Endodermal cell (in vitro differentiated cells): ENCODE measurements at regions not wholly inside any gene's neighbourhood (a gene's known extent, or its start where the extent isn't known, plus 50 kb on each side); places are given as distances from the start of the nearest gene placed in this dataset.

Source experiments
- DNase-seq: peaks from one replicate; pipeline ENCODE4 v3.0.0-alpha.2; 2017
- H3K27ac ChIP-seq: 2 replicates; pipeline ENCODE4 v1.5.1; 2013; ENCODE audit warnings: mild to moderate bottlenecking, low read depth, low read length, moderate library complexity
- H3K27me3 ChIP-seq: 2 replicates; pipeline ENCODE4 v1.6.1; 2013; ENCODE audit warnings: mild to moderate bottlenecking, low read length, moderate library complexity; ENCODE audit not compliant: insufficient read depth, control insufficient read depth, poor library complexity, severe bottlenecking
- H3K36me3 ChIP-seq: 2 replicates; pipeline ENCODE4 v1.7.0; 2013; ENCODE audit warnings: mild to moderate bottlenecking, low read length, moderate library complexity; ENCODE audit not compliant: control insufficient read depth, insufficient read depth
- H3K4me1 ChIP-seq: one replicate; pipeline ENCODE4 v1.7.0; 2013; ENCODE audit warnings: low read length; ENCODE audit not compliant: control insufficient read depth, insufficient read depth
- H3K4me3 ChIP-seq: 2 replicates; pipeline ENCODE4 v1.5.1; 2013; ENCODE audit warnings: mild to moderate bottlenecking, low read length, moderate library complexity
- H3K9ac ChIP-seq: 2 replicates; pipeline ENCODE4 v1.6.1; 2013; ENCODE audit warnings: mild to moderate bottlenecking, low read length, moderate library complexity; ENCODE audit not compliant: poor library complexity, severe bottlenecking; ENCODE audit errors: extremely low read depth
- H3K9me3 ChIP-seq: 2 replicates; pipeline ENCODE4 v1.6.1; 2013; ENCODE audit warnings: mild to moderate bottlenecking, low read length, moderate library complexity; ENCODE audit not compliant: control insufficient read depth
- H3K27ac Mint-ChIP-seq: 2 replicates; pipeline ENCODE4 v1.8.0; 2020; ENCODE audit warnings: mixed read lengths
- H3K27me3 Mint-ChIP-seq: 2 replicates; pipeline ENCODE4 v1.8.0; 2021; ENCODE audit warnings: mild to moderate bottlenecking, mixed read lengths; ENCODE audit not compliant: insufficient read depth
- H3K36me3 Mint-ChIP-seq: 2 replicates; pipeline ENCODE4 v1.8.0; 2020; ENCODE audit warnings: low read depth, mixed read lengths
- H3K4me1 Mint-ChIP-seq: 2 replicates; pipeline ENCODE4 v1.8.0; 2020; ENCODE audit warnings: mixed read lengths
- H3K4me3 Mint-ChIP-seq: 2 replicates; pipeline ENCODE4 v1.8.0; 2020; ENCODE audit warnings: mild to moderate bottlenecking, moderate library complexity, mixed read lengths
- H3K9me3 Mint-ChIP-seq: 2 replicates; pipeline ENCODE4 v1.8.0; 2020; ENCODE audit warnings: mild to moderate bottlenecking, mixed read lengths
- WGBS, 2 experiments: methylation state at CpG; one replicate each; pipeline versions ENCODE4 v1.1.5 to v1.1.7; 2013; ENCODE audit warnings: missing lambda C conversion rate in 2 of 2, mixed read lengths in 1 of 2; ENCODE audit not compliant: insufficient coverage in 1 of 2, insufficient read length in 1 of 2; 5-methylcytosine and 5-hydroxymethylcytosine counted together
- TF ChIP-seq, protein P1 (sequence below): fragments of 200-600 bp; sonication (generic); conservative IDR thresholded peaks from 2 replicates; pipeline ENCODE4 v1.5.0; 2021; ENCODE audit warnings: antibody characterized with exemption, mild to moderate bottlenecking

DNA sequence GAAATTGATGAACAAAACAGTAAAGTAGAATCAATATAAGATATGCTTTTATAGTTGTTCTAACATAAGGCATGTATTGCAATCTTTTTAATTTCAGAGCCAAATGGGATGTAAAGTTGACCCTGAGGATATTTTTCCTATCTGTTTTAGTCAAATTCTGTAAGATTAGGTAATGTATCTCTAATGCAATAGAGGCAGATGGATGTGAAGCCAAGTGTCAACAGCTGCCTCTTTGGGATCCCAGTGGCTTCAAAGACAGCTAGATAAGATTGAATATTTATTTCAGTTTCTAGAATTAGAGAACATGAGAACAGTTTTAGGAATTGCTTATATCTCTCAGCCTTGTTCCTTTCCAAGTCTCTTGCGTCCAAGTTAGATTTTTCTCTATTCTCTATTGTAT lies 208.3 kb downstream of the DNAJB9 start:
- no peak overlapping the region for H3K9ac ChIP-seq
- no peak overlapping the region for H3K27ac ChIP-seq
- H3K27me3 ChIP-seq = no peaks in the 10 kb centered on the region
- no peaks in the 10 kb centered on the region for H3K9me3 ChIP-seq
- H3K4me1 Mint-ChIP-seq = peaks cover 1% of the 10 kb centered on the region
- H3K36me3 ChIP-seq = no peaks in the 10 kb centered on the region
- no peaks in the 10 kb centered on the region for H3K9me3 Mint-ChIP-seq
- no peaks in the 10 kb centered on the region for H3K4me1 ChIP-seq
- no peak overlapping the region for H3K4me3 Mint-ChIP-seq
- no peak overlapping the region for H3K27ac Mint-ChIP-seq
- WGBS, 2 experiments = 78 to 92% methylated on average over 1 of the region's 1 CpG
- no peaks in the 10 kb centered on the region for H3K36me3 Mint-ChIP-seq
- H3K27me3 Mint-ChIP-seq = no peaks in the 10 kb centered on the region
- TF ChIP-seq, protein P1, sequence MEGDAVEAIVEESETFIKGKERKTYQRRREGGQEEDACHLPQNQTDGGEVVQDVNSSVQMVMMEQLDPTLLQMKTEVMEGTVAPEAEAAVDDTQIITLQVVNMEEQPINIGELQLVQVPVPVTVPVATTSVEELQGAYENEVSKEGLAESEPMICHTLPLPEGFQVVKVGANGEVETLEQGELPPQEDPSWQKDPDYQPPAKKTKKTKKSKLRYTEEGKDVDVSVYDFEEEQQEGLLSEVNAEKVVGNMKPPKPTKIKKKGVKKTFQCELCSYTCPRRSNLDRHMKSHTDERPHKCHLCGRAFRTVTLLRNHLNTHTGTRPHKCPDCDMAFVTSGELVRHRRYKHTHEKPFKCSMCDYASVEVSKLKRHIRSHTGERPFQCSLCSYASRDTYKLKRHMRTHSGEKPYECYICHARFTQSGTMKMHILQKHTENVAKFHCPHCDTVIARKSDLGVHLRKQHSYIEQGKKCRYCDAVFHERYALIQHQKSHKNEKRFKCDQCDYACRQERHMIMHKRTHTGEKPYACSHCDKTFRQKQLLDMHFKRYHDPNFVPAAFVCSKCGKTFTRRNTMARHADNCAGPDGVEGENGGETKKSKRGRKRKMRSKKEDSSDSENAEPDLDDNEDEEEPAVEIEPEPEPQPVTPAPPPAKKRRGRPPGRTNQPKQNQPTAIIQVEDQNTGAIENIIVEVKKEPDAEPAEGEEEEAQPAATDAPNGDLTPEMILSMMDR = no peak
- no peak overlapping the region for H3K4me3 ChIP-seq
- no peak for DNase-seq

DNA sequence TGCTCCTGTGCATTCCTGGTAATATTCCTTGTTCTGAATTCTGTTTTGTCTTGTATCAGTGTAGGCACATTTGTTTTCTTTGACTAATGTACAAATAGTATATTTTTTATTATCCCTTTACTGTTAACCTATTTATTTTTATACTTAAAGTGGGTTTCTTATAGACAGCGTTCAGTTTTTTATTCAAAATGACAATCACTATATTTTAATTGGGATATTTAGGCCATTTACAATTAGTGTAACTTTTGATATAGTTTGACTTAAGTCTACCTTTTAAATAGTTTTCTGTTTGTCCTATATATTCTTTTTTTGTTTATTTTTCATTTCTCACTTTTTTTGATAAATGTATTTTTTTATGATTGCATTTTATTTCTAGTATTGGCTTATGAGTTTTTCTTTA lies 219.8 kb downstream of the DNAJB9 start:
- H3K4me1 Mint-ChIP-seq = peaks cover 3% of the 10 kb centered on the region
- no peak overlapping the region for H3K4me3 Mint-ChIP-seq
- no peaks in the 10 kb centered on the region for H3K36me3 Mint-ChIP-seq
- H3K9me3 ChIP-seq = peaks cover 26% of the 10 kb centered on the region
- no CpG with 5 or more reads among the region's 1 CpG for WGBS, 2 experiments
- no peak overlapping the region for H3K27ac ChIP-seq
- no peak for DNase-seq
- no peak overlapping the region for H3K9ac ChIP-seq
- H3K27me3 ChIP-seq = peaks cover 1% of the 10 kb centered on the region
- H3K4me1 ChIP-seq = peaks cover 5% of the 10 kb centered on the region
- H3K4me3 ChIP-seq = no peak overlapping the region
- H3K9me3 Mint-ChIP-seq = peaks cover 30% of the 10 kb centered on the region
- no peak overlapping the region for H3K27ac Mint-ChIP-seq
- TF ChIP-seq, protein P1 = no peak
- no peaks in the 10 kb centered on the region for H3K27me3 Mint-ChIP-seq
- H3K36me3 ChIP-seq = no peaks in the 10 kb centered on the region

DNA sequence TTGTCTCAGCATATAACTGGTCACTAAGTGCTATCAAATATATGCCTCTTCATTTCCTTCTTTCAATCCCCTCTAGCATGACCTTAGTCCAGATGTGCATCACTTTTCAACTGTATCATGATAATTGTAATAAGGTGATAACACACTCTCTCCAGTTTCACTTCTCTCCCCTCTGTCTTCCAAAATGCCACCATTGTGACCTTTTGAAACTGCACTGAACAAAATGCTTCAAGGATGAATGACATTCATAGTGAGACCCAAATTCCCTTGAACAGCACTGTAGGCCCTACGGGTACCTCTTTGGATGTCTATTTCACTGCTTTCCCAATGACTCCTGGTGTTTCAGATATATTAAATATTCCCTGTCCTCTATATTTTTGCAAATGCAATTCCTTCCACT lies 224.8 kb downstream of the DNAJB9 start:
- no peak overlapping the region for H3K27ac Mint-ChIP-seq
- no peaks in the 10 kb centered on the region for H3K36me3 ChIP-seq

More for the DNA sequence above, 224.8 kb downstream of the DNAJB9 start:
- Mint-ChIP-seq H3K9me3 (peaks cover 18% of the 10 kb centered on the region), H3K4me3 (no peak overlapping the region), H3K36me3 (no peaks in the 10 kb centered on the region), H3K4me1 (peaks cover 3% of the 10 kb centered on the region), H3K27me3 (peaks cover 2% of the 10 kb centered on the region)
- Histone ChIP-seq H3K9ac (no peak overlapping the region), H3K27me3 (peaks cover 17% of the 10 kb centered on the region), H3K27ac (no peak overlapping the region), H3K9me3 (peaks cover 28% of the 10 kb centered on the region), H3K4me1 (peaks cover 5% of the 10 kb centered on the region), H3K4me3 (no peak overlapping the region)
- TF ChIP-seq, protein P1 = no peak
- DNase-seq = no peak
- WGBS, 2 experiments = 89 to 95% methylated on average over 1 of the region's 1 CpG
